ENCODE measurements at regions not wholly inside any gene's neighbourhood (a gene's known extent, or its start where the extent isn't known, plus 50 kb on each side); places are given as distances from the start of the nearest gene placed in this dataset.

DNA sequence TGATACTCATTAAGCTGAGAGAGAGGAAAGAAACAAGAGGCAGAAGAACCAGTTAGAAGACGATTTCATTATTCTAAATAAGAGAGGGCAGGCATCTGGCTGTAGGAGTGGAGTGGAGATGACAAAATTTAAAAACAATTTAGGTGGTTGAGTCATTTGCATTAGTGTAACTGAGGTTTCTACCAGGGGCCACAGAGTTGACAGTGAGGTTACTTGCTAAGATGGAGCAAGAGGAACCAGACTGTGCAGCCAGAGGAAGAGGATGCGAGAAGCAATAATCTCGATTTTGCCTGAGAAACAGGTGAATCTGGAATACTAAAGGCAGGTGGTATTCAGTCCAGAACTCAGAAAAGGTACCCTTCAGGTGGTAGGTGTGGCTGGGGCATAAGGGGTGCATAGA, 491.9 kb downstream of the MID1IP1 start:
- no peak overlapping the region for H3K9ac ChIP-seq (ENCODE audit: low read length)
- H3F3A ChIP-seq (ENCODE audit: insufficient read depth, low read length), result no peaks in the 10 kb centered on the region
- H3K79me2 ChIP-seq (ENCODE audit: insufficient read depth, low read length), result no peaks in the 10 kb centered on the region
- no peaks in the 10 kb centered on the region for H3K27me3 ChIP-seq (ENCODE audit: insufficient read depth, low read length)
- H3K4me1 ChIP-seq (ENCODE audit: insufficient read depth, low read length, severe bottlenecking), result no peaks in the 10 kb centered on the region
- no peaks in the 10 kb centered on the region for H3K9me3 ChIP-seq (ENCODE audit: low read length)
- H3K4me3 ChIP-seq (ENCODE audit: low read depth, low read length, poor library complexity, severe bottlenecking), result no peak overlapping the region
- no peaks in the 10 kb centered on the region for H3K9me2 ChIP-seq (ENCODE audit: low read depth, low read length)
- H4K20me1 ChIP-seq (ENCODE audit: insufficient read depth, low read length), result no peaks in the 10 kb centered on the region
- TF ChIP-seq, protein P1, sequence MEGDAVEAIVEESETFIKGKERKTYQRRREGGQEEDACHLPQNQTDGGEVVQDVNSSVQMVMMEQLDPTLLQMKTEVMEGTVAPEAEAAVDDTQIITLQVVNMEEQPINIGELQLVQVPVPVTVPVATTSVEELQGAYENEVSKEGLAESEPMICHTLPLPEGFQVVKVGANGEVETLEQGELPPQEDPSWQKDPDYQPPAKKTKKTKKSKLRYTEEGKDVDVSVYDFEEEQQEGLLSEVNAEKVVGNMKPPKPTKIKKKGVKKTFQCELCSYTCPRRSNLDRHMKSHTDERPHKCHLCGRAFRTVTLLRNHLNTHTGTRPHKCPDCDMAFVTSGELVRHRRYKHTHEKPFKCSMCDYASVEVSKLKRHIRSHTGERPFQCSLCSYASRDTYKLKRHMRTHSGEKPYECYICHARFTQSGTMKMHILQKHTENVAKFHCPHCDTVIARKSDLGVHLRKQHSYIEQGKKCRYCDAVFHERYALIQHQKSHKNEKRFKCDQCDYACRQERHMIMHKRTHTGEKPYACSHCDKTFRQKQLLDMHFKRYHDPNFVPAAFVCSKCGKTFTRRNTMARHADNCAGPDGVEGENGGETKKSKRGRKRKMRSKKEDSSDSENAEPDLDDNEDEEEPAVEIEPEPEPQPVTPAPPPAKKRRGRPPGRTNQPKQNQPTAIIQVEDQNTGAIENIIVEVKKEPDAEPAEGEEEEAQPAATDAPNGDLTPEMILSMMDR (IDR thresholded peaks at IDR 0.05; ENCODE audit: low read length), result no peak
- no peak for TF ChIP-seq EZH2 (IDR thresholded peaks at IDR 0.05; ENCODE audit: borderline replicate concordance, low read length)
- H3K4me2 ChIP-seq (ENCODE audit: low read length), result no peak overlapping the region
- no peak overlapping the region for H2AFZ ChIP-seq (ENCODE audit: low read length)
- no peak overlapping the region for H3K27ac ChIP-seq (ENCODE audit: low read depth, low read length, poor library complexity, severe bottlenecking)
- no peaks in the 10 kb centered on the region for H3K36me3 ChIP-seq (ENCODE audit: insufficient read depth, low read length)

DNA sequence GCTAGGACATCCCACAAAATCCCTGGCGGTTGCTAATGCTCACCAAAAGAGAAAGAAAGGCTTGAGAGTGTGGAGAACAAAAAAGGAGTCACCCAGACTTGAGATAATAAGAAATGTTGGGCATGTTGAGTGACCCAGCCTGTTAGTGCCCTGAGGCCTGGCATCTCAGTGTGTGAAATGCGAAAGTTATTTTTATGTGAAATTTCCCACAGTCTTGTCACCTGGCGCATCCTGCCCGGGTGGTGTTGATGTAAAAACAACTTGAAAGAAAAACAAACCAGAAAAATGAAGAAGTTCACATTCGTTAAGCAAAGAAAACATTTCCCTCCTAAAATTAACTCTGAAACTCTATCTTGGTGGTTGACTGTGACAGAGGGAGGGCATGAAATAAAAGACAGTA, 495.2 kb downstream of the MID1IP1 start:
- Histone ChIP-seq H2AFZ (ENCODE audit: low read length) (no peak overlapping the region), H3K4me3 (ENCODE audit: low read depth, low read length, poor library complexity, severe bottlenecking) (no peak overlapping the region), H3F3A (ENCODE audit: insufficient read depth, low read length) (no peaks in the 10 kb centered on the region), H3K36me3 (ENCODE audit: insufficient read depth, low read length) (no peaks in the 10 kb centered on the region), H3K79me2 (ENCODE audit: insufficient read depth, low read length) (no peaks in the 10 kb centered on the region), H4K20me1 (ENCODE audit: insufficient read depth, low read length) (no peaks in the 10 kb centered on the region), H3K27ac (ENCODE audit: low read depth, low read length, poor library complexity, severe bottlenecking) (no peak overlapping the region), H3K9ac (ENCODE audit: low read length) (no peak overlapping the region), H3K9me3 (ENCODE audit: low read length) (no peaks in the 10 kb centered on the region), H3K9me2 (ENCODE audit: low read depth, low read length) (no peaks in the 10 kb centered on the region), H3K4me1 (ENCODE audit: insufficient read depth, low read length, severe bottlenecking) (no peaks in the 10 kb centered on the region), H3K27me3 (ENCODE audit: insufficient read depth, low read length) (no peaks in the 10 kb centered on the region), H3K4me2 (ENCODE audit: low read length) (no peak overlapping the region)
- TF ChIP-seq EZH2 (IDR thresholded peaks at IDR 0.05; ENCODE audit: borderline replicate concordance, low read length), result no peak
- TF ChIP-seq, protein P1 (IDR thresholded peaks at IDR 0.05; ENCODE audit: low read length), result no peak

DNA sequence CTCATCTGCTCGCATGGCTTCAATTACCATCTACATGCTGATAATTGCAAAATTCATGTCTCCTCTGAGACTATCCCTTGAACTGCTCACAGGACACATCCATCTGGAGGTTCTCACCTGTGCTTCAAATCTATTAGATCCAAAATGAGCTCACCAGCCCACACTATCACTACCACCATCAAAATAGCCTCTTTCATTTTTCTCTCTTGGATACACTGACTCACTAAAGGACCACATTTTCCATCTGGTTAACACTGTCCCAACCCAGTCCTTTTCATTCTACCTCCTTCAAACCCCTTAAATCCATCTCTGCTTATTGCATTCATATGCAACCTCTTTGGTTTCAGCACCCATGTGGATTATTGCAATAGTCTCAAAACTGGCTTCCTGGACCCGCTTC, 497.6 kb downstream of the MID1IP1 start:
- no peaks in the 10 kb centered on the region for H3K9me2 ChIP-seq (ENCODE audit: low read depth, low read length)
- H3K9ac ChIP-seq (ENCODE audit: low read length), result no peak overlapping the region
- no peak overlapping the region for H3K4me2 ChIP-seq (ENCODE audit: low read length)
- H3K9me3 ChIP-seq (ENCODE audit: low read length), result no peaks in the 10 kb centered on the region
- no peaks in the 10 kb centered on the region for H3K36me3 ChIP-seq (ENCODE audit: insufficient read depth, low read length)
- no peak overlapping the region for H3K27ac ChIP-seq (ENCODE audit: low read depth, low read length, poor library complexity, severe bottlenecking)
- H3K27me3 ChIP-seq (ENCODE audit: insufficient read depth, low read length), result no peaks in the 10 kb centered on the region
- no peaks in the 10 kb centered on the region for H3F3A ChIP-seq (ENCODE audit: insufficient read depth, low read length)
- no peaks in the 10 kb centered on the region for H3K79me2 ChIP-seq (ENCODE audit: insufficient read depth, low read length)
- no peak overlapping the region for H2AFZ ChIP-seq (ENCODE audit: low read length)
- TF ChIP-seq EZH2 (IDR thresholded peaks at IDR 0.05; ENCODE audit: borderline replicate concordance, low read length), result no peak
- TF ChIP-seq, protein P1 (IDR thresholded peaks at IDR 0.05; ENCODE audit: low read length), result no peak
- H3K4me1 ChIP-seq (ENCODE audit: insufficient read depth, low read length, severe bottlenecking), result no peaks in the 10 kb centered on the region
- no peaks in the 10 kb centered on the region for H4K20me1 ChIP-seq (ENCODE audit: insufficient read depth, low read length)
- H3K4me3 ChIP-seq (ENCODE audit: low read depth, low read length, poor library complexity, severe bottlenecking), result no peak overlapping the region
